Tibial nerve (tissue), 3 donors: ENCODE measurements at regions not wholly inside any gene's neighbourhood (a gene's known extent, or its start where the extent isn't known, plus 50 kb on each side); places are given as distances from the start of the nearest gene placed in this dataset.

Experiments used
- POLR2A ChIP-seq, 2 donors: fragments of 450-650 bp; IDR thresholded peaks; one replicate each; pipeline ENCODE4 v1.6.1; 2017; ENCODE audit warnings: antibody characterized with exemption in 2 of 2, mild to moderate bottlenecking in 2 of 2, moderate library complexity in 2 of 2
- TF ChIP-seq, protein P1 (sequence below), 5 experiments: fragments of 200-600 bp in 3 of 5; fragments of 450-650 bp in 2 of 5; sonication (generic) in 3 of 5; IDR thresholded peaks; one replicate each; pipeline ENCODE4 v1.5.1; 2016 to 2019; ENCODE audit warnings: antibody characterized with exemption in 5 of 5, mild to moderate bottlenecking in 3 of 5, moderate library complexity in 2 of 5

- TF ChIP-seq, protein P1, sequence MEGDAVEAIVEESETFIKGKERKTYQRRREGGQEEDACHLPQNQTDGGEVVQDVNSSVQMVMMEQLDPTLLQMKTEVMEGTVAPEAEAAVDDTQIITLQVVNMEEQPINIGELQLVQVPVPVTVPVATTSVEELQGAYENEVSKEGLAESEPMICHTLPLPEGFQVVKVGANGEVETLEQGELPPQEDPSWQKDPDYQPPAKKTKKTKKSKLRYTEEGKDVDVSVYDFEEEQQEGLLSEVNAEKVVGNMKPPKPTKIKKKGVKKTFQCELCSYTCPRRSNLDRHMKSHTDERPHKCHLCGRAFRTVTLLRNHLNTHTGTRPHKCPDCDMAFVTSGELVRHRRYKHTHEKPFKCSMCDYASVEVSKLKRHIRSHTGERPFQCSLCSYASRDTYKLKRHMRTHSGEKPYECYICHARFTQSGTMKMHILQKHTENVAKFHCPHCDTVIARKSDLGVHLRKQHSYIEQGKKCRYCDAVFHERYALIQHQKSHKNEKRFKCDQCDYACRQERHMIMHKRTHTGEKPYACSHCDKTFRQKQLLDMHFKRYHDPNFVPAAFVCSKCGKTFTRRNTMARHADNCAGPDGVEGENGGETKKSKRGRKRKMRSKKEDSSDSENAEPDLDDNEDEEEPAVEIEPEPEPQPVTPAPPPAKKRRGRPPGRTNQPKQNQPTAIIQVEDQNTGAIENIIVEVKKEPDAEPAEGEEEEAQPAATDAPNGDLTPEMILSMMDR (IDR thresholded peaks at IDR 0.05), result no peak
- no peak for TF ChIP-seq POLR2A (IDR thresholded peaks at IDR 0.05)
These were observed 318.8 kb downstream of the RND3 start for GRCh38 chr2:150168595-150169236.
